GM12864 (cell line): ENCODE measurements at regions not wholly inside any gene's neighbourhood (a gene's known extent, or its start where the extent isn't known, plus 50 kb on each side); places are given as distances from the start of the nearest gene placed in this dataset.

ENCODE experiments used
- DNase-seq: peaks from one replicate; pipeline ENCODE4 v3.0.0-alpha.2; 2011; ENCODE audit warnings: low read depth
- H3K4me3 ChIP-seq: 2 replicates; pipeline ENCODE4 v1.5.1; 2011; ENCODE audit warnings: mild to moderate bottlenecking, low read depth, low read length, control low read depth
- CTCF ChIP-seq: IDR thresholded peaks from 2 replicates; pipeline ENCODE4 v1.5.1; 2011; ENCODE audit warnings: low read depth, mild to moderate bottlenecking, moderate library complexity, low read length, control low read depth, inconsistent platforms; ENCODE audit errors: missing control alignments

GRCh38 chr2:67686254-67686653, 289.1 kb downstream of the ETAA1 start:
- H3K4me3 ChIP-seq = no peak overlapping the region
- no peak for TF ChIP-seq CTCF
- DNase-seq = no peak

DNA sequence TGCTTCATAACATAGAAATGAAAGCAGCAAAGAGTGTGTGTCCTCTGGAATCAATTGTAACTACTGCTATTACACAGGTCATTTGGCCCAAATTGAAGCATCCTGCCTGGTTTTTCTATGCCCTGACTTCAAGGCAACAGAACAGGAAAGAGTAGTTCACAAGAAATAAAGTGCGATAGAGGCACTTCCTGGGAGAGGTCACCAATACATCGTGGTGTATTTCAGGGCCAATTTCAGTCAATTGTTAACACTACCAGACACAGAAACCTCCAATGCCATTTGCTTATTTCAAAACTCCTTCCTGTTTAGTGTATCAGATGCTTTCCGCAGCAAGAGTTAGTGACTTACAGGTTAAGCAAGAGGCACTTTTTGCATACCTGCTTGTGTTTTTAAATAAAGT, 292.1 kb downstream of the ETAA1 start:
- no peak overlapping the region for H3K4me3 ChIP-seq
- DNase-seq = no peak
- no peak for TF ChIP-seq CTCF

- no peak overlapping the region for H3K4me3 ChIP-seq
- DNase-seq = no peak
- no peak for TF ChIP-seq CTCF
Measured at GRCh38 chr2:67689651-67690050, 292.5 kb downstream of the ETAA1 start.

GRCh38 chr2:67694445-67694844, 297.3 kb downstream of the ETAA1 start:
- no peak for DNase-seq
- H3K4me3 ChIP-seq = no peak overlapping the region
- TF ChIP-seq CTCF = no peak

DNA sequence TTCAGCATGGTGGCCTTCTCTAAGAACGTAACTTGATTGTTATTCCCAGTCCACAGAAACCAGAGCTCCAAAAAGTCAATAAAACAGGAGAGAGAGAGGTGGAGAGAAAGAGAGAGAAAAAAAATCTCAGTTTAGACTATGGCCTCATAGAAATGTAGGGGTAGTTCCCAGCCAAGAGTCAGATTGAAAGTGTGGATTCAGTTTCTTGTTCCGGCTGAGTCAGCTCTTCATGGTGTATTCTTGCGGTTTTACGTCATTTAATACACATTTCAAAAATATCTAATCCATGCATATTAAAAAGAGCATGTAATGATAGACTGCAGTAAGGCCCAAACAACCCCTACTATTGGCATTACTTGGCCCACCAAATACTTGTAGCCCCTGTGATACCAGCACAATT, 303.9 kb downstream of the ETAA1 start:
- no peak for TF ChIP-seq CTCF
- no peak overlapping the region for H3K4me3 ChIP-seq
- no peak for DNase-seq

DNA sequence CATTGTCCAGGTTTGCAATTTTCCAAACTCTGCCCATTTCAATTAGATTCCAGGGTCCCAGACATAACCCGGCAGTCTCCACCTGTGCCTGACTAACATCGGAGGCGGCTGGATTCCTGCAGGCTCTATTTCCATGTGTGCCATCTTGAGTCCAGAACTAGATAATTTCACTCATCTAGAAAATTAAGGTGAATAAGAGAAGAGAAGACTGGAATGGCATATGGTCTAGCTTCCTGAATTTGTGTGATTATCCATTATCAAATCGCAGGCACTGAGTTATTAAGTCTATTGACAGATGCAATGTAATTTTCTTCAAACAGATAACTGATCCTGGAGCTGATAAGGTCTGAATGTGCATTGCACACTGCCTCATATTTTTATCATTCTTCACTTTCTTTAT, 305.2 kb downstream of the ETAA1 start:
- no peak for DNase-seq
- no peak for TF ChIP-seq CTCF
- H3K4me3 ChIP-seq = no peak overlapping the region

DNA sequence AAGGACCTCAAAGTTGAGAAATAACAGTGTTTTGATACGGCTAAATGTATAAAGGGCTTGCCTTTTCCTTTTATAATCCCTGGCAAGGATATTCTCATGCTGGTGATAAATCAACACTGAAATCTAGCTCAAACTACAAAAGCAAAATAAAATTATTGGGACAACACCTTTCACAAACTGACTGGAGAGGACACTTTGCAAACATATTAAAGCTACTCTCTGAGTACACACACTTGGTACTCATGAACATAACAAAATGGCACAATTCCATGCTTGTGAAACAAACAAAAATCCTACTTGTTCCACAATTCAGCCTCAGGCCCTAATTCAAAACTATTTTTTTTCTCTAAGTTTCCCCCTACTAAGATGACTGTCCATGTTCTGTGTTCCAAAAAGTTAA, 305.8 kb downstream of the ETAA1 start:
- no peak for DNase-seq
- TF ChIP-seq CTCF = no peak
- H3K4me3 ChIP-seq = no peak overlapping the region
